ENCODE measurements at regions not wholly inside any gene's neighbourhood (a gene's known extent, or its start where the extent isn't known, plus 50 kb on each side); places are given as distances from the start of the nearest gene placed in this dataset.

DNA sequence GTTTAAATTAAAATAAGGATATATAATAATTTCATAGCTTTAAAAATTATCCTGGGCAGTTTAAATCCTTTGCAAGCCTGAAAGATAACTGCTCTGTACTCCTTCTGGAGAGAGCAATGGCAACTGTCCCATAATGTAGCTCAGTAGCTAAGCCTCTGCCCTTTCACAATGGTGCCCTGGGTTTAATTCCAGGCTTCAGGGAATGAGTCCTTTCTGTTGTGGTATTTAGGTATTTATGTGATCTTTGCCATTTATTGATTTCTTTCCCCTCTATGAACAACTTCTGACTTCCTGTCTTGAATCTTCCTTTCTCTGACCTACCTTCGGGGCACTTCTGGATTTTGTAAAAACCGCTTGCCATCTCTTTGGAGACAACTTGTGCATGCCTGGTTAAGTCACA is 773.2 kb downstream of the IPMK start:
- ATAC-seq (no peak), DNase-seq (no peak)
- intact Hi-C loops (cut with DNase I): no loop called here

DNA sequence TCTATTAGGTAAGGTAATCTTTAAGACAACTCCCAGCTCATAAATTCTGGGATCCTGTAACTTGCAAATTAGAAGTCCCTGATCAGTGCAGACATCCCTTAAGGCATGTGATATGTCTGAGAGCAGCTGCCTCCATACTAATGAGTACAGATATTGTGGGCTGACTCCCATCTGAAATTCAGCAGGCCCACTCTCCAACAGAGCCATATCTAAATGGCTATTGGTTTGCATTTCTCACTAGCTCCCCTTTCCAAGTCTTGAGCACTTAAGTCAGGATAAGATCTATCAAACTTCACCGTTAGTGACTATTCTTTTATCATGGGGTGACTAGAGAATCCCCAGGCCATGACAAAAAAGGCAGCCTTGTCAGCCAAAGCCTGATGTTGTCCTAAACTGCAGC is 785.4 kb downstream of the IPMK start:
- DNase-seq (no peak), ATAC-seq (no peak)
- intact Hi-C loops (cut with DNase I): no loop called here

DNA sequence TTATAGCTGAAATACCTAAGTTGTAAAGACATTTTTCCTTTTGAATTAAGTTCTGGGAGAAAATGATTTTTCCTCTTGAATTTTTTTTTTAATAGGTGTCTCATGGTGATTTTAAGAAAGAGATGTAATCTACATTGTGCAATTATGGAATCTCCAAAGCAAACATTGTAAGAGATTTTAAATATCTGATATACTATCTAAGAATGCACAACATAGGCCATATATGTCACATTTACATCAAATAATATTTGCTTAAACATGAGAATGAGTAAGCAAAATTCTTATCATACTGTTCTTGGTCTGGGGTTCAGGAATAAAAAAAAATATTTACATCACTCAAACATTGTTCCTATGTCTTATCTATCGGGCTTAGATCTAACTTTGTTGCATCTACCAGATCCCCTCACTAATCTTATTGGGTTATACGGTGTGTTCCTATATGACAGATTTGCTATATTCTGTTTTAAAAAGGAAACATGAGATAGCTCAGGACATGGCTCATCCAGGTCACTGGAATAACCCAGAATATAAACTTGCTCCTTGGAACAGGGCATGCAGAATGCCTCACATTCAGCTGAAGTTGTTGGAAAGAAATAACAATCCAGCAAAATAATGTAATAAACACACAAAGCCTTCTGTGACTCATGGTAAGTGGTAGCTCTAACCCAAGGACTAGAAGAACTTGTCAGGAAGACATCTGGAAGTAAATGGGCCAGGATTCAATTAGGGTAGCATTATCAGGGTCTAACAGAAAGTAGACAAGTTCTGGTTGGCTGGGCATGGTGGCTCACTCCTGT is 794.7 kb downstream of the IPMK start:
- no peak for DNase-seq
- intact Hi-C loops (cut with DNase I): no loop called here
- no peak for ATAC-seq

DNA sequence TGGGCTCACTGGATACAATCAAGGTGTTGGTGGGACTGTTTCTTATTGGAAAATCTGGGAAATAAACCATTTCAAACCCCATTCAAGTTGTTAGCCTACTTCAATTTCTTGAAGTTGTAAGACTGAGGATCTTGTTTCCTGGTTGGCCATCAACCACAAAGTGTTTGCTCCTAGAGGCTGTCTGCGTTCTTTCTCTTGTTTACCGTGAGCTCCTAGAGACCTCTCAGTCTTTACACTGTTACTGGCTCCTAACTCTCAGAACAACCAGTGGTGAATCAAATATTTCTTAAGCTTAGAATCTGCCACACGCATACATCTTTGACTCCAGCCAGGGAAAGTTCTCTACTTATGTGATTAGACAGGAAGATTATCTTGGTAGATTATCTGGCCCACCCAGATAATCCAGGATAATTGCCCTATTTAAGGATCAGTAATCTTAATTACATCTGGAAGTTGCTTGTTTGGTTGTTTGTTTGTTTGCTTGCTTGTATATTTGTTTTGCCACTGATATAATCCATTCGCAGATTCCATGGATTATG is 798.7 kb downstream of the IPMK start:
- intact Hi-C loops (cut with DNase I): no loop called here
- DNase-seq: no peak
- no peak for ATAC-seq

DNA sequence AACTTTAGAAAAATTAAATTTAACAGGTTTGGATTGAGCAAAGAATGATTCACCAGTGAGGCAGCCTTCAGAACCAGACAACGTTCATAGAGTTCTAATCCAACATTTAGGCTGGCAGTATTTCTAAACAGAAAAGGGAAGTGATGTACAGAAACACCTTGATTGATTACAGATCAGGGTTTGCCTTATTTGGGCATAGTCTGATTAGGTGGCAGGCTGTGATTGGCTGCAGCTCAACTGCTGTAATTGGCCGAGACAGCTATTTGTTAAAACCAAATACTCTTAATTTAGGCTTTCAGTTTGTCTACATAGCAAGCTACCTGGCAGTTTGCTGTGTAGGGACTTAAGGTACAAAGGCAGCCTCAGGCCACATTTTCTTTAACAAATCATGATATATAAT is 802.5 kb downstream of the IPMK start:
- DNase-seq: no peak
- intact Hi-C loops (cut with DNase I): no loop called here
- no peak for ATAC-seq

DNA sequence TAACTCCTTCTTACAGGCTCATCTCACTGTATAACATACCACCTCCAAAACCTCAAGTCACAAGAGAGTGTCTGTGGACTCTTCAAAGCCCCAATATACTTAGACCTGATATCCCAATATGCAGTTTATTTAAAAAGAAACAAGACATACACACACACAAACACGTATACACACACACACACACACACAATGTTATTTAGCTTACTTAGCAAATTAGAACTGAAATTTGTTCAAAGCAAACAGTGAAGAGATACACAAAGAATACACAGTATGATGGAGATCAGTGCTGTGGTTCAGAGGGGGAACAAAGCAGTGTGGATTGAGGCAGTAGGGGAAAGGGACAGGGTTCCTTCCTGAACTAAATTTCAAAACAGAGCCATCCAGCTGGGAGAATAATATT is 807.2 kb downstream of the IPMK start:
- no peak for ATAC-seq
- intact Hi-C loops (cut with DNase I): no loop called here

DNA sequence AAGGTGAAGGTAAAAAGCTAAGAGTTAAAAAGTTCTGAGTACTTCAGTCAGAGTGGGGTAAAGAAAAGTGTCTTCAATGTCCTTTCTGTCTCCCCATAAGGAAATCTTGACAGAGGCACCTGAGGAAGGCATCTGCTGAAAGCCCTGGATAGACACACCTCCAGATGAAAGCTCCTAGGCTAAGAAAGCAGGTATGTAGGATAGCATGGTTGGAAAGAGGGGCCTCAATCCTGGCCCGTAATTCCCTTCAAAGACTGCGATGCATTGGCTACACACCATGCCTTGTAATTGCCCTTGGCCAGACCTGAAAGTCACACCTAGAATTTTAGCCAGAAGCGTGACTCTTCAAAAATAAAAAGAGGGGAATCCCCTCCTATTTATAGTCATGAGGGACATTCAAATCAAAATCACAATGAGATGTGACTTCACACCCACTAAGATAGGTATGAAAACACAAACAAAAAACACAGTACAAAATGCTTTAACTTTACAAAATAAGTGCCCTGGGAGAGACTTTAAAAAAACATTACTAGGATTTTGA is 809.7 kb downstream of the IPMK start:
- ATAC-seq (no peak), DNase-seq (no peak)
- intact Hi-C loops (cut with DNase I): no loop called here

More for the DNA sequence above, 807.2 kb downstream of the IPMK start:
- DNase-seq: no peak

DNA sequence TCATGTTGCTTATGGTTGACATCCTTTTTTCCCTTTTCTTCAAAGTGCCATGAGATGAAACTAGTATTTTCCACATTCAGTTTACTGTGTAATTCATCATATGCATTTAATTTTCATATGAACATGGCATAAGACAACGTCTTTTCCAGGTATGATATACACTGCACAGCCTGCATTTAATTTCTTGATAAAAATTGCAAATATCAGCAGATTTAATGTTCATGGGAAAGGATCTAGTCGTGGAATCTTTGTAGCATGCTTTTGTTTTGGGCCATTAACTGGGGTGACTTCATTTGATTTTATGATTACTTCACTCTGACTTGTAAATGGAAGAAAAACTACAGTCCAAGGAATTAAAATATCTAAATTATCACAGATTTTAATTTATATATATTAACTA is 837.3 kb downstream of the IPMK start:
- intact Hi-C loops (cut with DNase I): no loop called here
- ATAC-seq (no peak), DNase-seq (no peak)

DNA sequence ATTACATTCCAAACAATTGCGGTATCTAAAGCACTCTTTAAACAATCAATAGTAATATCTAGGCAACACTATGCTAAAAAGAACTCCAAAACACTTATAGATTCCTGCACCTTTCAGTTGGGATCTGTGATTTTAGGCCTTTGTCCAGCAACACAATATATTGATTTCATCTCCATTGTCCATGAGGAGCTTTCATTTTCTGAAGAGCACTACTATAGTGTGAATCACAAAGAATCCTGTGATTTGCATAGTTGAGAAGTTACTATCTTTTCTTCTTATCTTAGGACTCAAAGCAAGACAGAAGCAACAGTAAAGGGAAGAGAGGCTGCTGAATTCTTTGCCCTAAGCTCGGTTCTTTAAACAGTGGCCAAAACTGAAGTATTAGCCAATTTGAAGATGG is 846.8 kb downstream of the IPMK start:
- no peak for DNase-seq
- intact Hi-C loops (cut with DNase I): no loop called here
- ATAC-seq: no peak

DNA sequence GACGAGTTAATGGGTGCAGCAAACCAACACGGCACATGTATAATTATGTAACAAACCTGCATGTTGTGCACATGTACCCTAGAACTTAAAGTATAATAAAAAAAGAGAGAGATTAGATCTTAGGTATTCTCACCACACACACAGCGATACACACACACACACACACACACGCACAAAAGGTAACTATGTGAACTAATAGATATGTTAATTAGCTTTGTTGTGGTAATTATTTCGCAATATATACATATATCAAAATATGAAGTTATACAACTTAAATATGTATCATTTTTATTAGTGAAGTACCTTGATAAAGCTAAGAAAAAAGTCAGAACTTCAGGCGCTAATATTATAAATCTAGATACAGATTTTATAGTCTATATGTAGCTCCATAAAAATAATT is 849.2 kb downstream of the IPMK start:
- no peak for ATAC-seq
- intact Hi-C loops (cut with DNase I): no loop called here
- DNase-seq: no peak

DNA sequence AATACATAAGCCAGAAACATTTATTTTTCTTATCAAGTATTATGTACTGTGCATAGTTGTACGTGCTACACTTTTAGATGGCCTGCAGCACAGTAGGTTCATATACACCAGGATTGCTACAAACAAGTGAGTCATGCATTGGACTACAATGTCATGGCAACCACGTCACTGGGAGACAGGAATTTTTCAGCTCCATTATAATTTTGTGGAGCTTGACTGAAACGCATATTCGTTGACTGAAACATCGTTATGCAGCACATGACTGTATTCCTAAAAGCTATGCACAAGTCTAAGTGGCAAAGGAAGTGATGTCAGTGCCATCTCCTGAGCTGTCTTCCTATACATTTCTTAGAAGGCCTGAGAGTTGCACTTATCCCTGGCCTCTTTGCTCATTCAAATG is 871.8 kb downstream of the IPMK start:
- no peak for DNase-seq
- ATAC-seq: no peak
- intact Hi-C loops (cut with DNase I): no loop called here

DNA sequence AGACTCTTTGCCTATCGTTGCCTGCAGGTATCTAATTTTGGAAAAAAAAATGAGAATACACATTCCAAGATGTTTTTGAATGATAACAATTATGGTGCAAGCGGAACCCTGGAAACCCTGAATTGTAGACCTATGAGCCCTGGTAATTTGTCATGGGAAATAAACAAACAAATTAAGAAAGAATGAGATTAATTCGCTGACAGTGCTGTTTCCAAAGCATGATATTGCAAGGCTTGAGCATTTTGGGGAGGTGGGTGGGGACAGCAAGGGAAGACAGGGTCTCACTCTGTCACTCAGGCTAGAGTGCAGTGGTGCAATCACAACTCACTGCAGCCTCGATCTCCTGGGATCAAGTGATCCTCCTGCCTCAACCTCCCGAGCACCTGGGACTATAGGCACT is 900.3 kb downstream of the IPMK start:
- DNase-seq: no peak
- ATAC-seq: no peak
- intact Hi-C loops (cut with DNase I): no loop called here

DNA sequence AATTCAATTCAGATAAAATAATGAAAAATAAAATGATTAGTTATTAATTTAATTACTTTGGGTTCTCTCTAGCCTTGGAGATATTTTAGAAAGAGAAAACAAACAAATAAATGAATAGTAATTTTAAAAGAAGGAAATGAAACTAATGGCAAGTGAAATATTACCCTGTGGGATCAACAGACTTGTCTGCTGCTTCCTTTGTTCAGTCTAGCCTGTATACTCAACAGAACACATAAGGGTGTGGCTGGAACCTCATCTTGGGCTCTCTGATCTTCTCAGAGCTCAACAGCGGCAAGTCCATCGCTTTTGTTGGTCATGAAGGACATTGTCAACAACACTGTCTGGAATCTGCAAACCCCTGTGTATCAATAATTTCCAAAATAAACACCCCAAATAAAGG is 904.9 kb downstream of the IPMK start:
- ATAC-seq (no peak), DNase-seq (no peak)
- intact Hi-C loops (cut with DNase I): no loop called here

DNA sequence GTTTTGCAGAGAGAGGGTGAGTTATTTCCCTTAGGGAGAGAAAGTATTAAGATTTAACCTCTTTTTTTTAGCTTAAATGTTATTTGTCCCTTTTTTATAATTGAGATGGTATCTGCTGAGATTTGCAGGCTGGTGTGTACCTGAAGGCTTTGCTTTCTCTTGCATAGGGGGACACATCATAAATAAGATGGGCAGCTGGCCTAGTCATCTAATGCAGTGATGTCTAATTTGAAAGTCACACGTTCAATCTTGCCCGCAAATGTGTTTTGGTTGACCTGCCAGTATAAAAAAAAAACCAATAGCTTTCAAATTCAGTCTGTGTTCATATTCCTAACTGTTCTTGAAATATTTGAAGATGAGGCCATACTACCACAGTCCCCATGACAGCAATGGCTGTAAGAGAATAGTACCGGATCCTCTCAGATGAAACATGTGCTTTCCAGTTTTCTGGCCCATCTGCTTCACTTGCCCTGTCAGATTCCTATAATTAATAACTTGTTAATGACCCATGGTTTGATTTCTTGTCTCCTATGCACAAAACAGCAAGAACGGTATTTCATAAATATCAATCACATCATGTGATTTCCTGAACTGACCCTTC is 914.2 kb downstream of the IPMK start:
- no peak for DNase-seq
- no peak for ATAC-seq
- intact Hi-C loops (cut with DNase I): no loop called here

DNA sequence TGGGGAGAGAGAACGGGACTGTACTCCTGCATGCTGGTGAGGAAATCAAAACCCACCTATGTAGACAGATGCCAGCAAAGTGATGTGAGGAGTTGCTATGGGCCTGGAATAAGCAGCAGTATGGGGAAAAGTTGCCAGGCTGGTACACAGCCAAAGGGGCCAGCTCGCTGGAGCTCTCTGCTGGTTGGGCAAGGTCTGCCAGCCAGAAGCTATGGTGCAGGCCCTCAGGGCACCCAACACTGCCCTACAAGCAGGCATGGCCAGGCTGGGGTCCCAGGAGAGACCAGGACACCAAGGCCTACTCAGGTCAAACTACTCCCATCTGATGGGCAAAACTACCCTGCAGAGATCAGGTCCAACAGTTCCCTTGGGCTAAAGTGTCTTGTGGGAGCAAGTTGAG is 916.6 kb downstream of the IPMK start:
- DNase-seq: no peak
- intact Hi-C loops (cut with DNase I): no loop called here
- ATAC-seq: no peak

DNA sequence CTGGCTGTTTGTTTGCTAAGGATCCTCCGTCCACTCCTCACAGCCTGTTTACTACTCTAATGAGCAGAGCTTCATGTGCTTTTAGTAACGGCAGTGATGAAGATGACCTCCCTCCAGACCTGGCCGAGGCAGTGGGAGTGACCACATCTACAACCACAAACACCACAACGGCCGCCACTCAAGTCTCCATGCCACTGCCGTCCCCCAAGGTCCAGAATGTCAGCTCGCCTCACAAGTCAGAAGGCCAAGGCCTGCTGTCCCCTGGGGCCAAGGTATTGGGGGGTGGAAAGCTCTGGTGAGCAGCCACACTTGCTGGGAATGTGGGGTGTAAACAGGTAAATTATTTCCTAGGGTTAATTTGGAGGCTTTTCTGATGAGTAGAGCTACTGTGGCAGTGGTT is 926.4 kb downstream of the IPMK start:
- DNase-seq: no peak
- intact Hi-C loops (cut with DNase I): loop anchor here in 1 of 2 donors (5.0 kb wide), 1 partner anchor 721 kb away; no protein-coding TSS in a partner anchor
- ATAC-seq: no peak

DNA sequence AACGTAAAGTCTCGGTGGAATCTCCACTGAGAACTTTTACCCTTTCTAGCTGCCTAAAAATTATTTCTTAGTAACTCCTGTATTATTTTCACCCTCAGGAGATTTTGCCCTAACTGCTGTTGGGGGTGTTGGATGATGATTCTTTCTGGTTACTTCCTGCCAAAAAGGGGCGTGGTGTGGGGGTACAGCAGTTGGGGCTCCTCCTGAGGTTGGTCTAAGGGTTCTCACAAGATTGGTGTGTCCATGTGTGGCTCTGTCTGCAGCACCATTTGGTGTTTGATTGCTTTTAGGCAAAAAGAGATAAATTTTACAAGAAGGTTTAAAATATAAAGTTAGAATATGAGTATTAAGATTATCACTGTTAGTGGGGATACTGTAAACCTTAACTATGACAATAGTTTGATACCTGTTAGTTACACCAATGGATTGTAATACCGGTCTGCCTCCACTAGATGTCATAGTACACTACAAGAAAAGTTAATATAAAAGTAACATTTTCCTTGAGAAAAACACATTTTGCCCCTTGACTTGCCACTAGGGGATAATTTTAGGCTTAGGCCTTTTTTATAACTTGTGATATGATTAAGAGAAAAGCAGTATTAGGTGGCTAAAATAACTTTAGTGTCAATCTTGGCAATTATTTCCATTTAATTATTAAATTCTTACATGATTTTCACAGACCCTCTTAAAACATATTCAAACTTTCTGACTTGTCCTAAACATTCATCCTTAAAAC is 928.7 kb downstream of the IPMK start:
- DNase-seq (no peak), ATAC-seq (no peak)
- intact Hi-C loops (cut with DNase I): loop anchor here in 1 of 2 donors (10.0 kb wide), 1 partner anchor 516 kb away; no protein-coding TSS in a partner anchor

DNA sequence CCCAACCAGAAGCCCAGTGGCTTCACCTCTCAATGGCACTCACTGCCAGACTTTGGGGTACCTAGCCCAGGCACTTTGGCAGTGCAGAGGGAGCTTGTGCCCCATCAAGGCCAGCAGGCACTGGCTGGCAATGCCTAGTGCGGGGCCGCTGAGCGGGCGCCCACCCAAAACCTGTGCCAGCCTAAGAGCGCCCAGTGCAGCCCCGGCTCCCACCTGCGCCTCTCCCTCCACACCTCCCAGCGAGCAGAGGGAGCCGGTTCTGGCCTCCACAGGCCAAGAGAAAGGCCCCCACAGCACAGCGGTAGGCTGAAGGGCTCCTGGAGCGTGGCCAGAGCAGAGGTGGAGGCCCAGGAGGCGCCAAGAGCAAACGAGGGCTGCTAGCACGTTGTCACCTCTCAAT is 930.8 kb downstream of the IPMK start:
- DNase-seq: no peak
- intact Hi-C loops (cut with DNase I): loop anchor here in 1 of 2 donors (10.0 kb wide), 1 partner anchor 518 kb away; no protein-coding TSS in a partner anchor
- no peak for ATAC-seq

DNA sequence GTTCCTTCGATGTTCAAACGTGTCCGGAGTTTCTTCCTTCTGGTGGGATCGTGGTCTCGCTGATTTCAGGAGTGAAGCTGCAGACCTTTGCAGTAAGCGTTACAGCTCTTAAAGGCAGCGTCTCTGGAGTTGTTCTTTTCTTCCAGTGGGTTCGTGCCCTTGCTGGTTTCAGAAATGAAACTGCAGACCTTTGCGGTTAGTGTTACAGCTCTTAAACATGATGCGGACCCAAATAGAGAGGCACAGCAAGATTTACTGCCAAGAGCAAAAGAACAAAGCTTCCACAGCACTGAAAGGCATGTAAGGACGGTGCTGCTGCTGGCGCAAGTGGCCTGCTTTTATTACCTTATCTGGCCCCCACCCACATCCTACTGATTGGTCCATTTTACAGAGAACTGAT is 931.4 kb downstream of the IPMK start:
- intact Hi-C loops (cut with DNase I): loop anchor here in 1 of 2 donors (10.0 kb wide), 1 partner anchor 518 kb away; no protein-coding TSS in a partner anchor
- ATAC-seq (no peak), DNase-seq (no peak)

DNA sequence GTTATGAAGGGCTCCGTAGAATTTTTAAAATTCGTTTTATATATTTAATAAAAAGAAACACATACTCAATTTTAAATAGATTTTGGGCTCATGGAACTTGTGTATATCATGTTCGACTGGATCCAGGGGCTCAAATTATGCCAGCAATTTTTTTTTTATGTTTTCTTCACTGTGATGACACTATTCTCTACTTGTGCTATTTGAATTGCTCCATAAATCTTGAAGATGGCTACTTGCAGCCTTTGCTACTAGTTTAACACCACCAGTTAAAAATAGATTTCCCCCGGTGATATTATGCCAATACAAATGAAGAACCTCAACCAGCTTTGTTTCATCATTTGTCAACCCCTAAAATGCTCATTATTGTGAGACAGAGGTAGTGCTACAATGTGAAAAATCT is 933.2 kb downstream of the IPMK start:
- ATAC-seq (no peak), DNase-seq (no peak)
- intact Hi-C loops (cut with DNase I): loop anchor here in 1 of 2 donors (10.0 kb wide), 1 partner anchor 520 kb away; no protein-coding TSS in a partner anchor
